ENCODE measurements at regions not wholly inside any gene's neighbourhood (a gene's known extent, or its start where the extent isn't known, plus 50 kb on each side); places are given as distances from the start of the nearest gene placed in this dataset.

DNA sequence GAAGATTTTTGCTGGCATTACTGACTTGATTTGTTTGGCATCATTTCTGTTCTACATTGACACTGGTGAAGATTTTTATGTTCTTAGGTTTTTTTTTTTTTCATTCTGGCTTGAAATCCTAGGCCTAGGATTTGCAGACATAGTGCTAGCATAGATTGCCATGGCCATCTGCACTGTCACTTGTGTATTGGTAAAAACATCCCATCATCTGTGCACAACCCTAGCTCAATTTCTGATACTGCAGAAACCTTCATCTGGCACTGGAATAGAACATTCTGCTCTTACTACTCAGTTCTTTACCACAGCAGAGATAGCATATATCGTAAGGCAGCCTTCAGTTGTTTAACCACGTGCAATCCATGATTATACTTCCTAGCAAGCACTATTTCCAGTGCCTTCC is 111.5 kb upstream of the IL15 start:
- DNase-seq = no peak
- Histone ChIP-seq H3K4me1 (peaks cover 0 to 4% (median 0%) of the 10 kb centered on the region in 4 donors), H3K9me3 (peaks cover 0 to 7% (median 2%) of the 10 kb centered on the region in 4 donors), H3K27ac (no peak overlapping the region), H3K27me3 (no peaks in the 10 kb centered on the region), H3K4me3 (no peak overlapping the region), H3K36me3 (no peaks in the 10 kb centered on the region)
- intact Hi-C loops (cut with DNase I) = no loop called here
- WGBS, 2 donors = 82% methylated on average over 2 of the region's 2 CpGs
- TF ChIP-seq, protein P1, sequence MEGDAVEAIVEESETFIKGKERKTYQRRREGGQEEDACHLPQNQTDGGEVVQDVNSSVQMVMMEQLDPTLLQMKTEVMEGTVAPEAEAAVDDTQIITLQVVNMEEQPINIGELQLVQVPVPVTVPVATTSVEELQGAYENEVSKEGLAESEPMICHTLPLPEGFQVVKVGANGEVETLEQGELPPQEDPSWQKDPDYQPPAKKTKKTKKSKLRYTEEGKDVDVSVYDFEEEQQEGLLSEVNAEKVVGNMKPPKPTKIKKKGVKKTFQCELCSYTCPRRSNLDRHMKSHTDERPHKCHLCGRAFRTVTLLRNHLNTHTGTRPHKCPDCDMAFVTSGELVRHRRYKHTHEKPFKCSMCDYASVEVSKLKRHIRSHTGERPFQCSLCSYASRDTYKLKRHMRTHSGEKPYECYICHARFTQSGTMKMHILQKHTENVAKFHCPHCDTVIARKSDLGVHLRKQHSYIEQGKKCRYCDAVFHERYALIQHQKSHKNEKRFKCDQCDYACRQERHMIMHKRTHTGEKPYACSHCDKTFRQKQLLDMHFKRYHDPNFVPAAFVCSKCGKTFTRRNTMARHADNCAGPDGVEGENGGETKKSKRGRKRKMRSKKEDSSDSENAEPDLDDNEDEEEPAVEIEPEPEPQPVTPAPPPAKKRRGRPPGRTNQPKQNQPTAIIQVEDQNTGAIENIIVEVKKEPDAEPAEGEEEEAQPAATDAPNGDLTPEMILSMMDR (IDR thresholded peaks at IDR 0.05) = no peak

DNA sequence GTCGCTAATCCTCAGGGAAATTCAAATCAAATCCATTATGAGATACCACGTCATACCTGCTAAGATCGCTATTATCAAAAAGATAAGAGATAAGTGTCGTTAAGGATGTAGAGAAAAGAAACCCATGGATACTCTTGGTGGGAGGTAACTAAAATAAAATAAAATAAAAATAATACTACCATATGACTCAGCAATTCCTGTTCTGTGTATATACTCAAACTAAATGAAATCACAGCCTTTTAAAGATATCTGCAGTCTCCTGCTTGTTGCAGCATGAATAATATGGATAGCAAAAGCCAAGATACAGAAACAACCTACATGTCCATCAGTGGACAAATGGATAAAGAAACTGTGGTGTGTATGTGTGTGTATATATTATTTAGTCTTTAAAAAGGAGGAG is 105.8 kb upstream of the IL15 start:
- no peak for DNase-seq
- no peak overlapping the region for H3K27ac ChIP-seq
- H3K36me3 ChIP-seq = no peaks in the 10 kb centered on the region
- TF ChIP-seq, protein P1 (IDR thresholded peaks at IDR 0.05) = no peak
- TF ChIP-seq EP300 (IDR thresholded peaks at IDR 0.05) (no peak), POLR2AphosphoS5 (IDR thresholded peaks at IDR 0.05) (no peak), POLR2A (IDR thresholded peaks at IDR 0.05) (no peak)
- H3K4me1 ChIP-seq = no peaks in the 10 kb centered on the region
- intact Hi-C loops (cut with DNase I) = no loop called here
- H3K9me3 ChIP-seq = peaks cover 0 to 7% (median 3%) of the 10 kb centered on the region in 4 donors
- no peak overlapping the region for H3K4me3 ChIP-seq
- H3K27me3 ChIP-seq = no peaks in the 10 kb centered on the region
- 91 to 96% methylated on average over 4 of the region's 4 CpGs for WGBS, 2 donors

DNA sequence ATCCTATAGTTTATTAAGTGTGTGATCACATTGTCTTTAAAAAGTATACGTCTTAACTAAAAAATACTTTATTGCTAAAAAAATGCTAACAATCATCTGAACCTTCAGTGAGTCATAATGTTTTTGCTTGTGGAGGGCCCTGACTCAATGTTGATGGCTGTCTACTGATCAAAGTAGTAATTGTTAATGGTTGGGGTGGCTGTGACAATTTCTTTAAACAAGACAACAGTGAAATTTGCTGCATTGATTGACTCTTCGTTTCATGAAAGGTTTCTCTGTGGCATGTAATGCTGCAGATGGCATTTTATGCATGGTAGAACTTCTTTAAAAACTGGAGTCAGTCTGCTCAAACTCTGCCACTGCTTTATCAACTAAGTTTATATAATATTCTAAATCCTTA is 101.4 kb upstream of the IL15 start:
- DNase-seq = no peak
- WGBS, 2 donors = 86 to 88% methylated on average over 2 of the region's 2 CpGs
- Histone ChIP-seq H3K4me1 (no peaks in the 10 kb centered on the region), H3K9me3 (peaks cover 0 to 18% (median 3%) of the 10 kb centered on the region in 4 donors), H3K27me3 (no peaks in the 10 kb centered on the region), H3K27ac (no peak overlapping the region), H3K36me3 (no peaks in the 10 kb centered on the region), H3K4me3 (no peak overlapping the region)
- TF ChIP-seq, protein P1 (IDR thresholded peaks at IDR 0.05) = no peak
- TF ChIP-seq POLR2AphosphoS5 (IDR thresholded peaks at IDR 0.05) (no peak), POLR2A (IDR thresholded peaks at IDR 0.05) (no peak), EP300 (IDR thresholded peaks at IDR 0.05) (no peak)
- intact Hi-C loops (cut with DNase I) = no loop called here

DNA sequence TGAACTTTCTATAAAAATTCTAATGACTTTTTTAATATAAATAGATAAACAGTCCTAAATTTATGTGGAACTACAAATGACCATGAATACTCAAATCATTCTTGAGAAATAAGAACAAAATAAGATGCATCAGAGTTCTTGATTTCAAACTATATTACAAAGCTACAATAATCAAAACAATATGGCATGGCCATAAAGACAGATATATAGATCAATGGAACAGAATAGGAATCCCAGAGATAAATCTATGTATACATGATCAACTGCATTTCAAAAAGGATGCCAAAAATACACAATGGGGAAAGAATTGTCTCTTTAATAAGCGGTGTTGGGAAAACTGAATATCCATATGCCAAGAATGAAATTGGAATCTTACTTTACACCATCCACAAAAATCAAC is 98.4 kb upstream of the IL15 start:
- Histone ChIP-seq H3K27me3 (no peaks in the 10 kb centered on the region), H3K36me3 (no peaks in the 10 kb centered on the region), H3K4me3 (no peak overlapping the region), H3K9me3 (peaks cover 0 to 18% (median 3%) of the 10 kb centered on the region in 4 donors), H3K4me1 (peaks cover 0 to 8% (median 0%) of the 10 kb centered on the region in 4 donors), H3K27ac (no peak overlapping the region)
- TF ChIP-seq EP300 (IDR thresholded peaks at IDR 0.05) = no peak
- TF ChIP-seq, protein P1 (IDR thresholded peaks at IDR 0.05) = no peak
- TF ChIP-seq POLR2A (IDR thresholded peaks at IDR 0.05) = no peak
- 99 to 100% methylated on average over 1 of the region's 1 CpG for WGBS, 2 donors
- intact Hi-C loops (cut with DNase I) = no loop called here
- no peak for DNase-seq

DNA sequence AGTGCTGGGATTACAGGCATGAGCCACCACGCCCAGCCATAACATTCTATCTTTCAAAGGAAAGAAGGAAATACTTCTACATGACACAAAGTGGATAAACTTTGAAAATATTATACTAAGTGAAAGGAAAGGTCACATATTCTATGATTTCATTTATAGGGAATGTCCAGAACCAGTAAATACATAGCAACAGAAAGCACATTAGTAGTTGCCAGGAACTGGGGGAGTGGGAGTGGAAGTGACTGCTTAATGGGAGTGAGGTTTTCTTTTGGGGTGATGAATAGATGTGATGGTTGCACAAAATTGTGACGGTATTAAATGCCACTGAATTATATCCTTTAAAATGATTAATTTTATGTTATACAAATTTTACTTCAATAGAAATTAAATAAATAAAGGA is 95.7 kb upstream of the IL15 start:
- intact Hi-C loops (cut with DNase I) = no loop called here
- peaks cover 0 to 8% (median 0%) of the 10 kb centered on the region in 4 donors for H3K4me1 ChIP-seq
- no peak for DNase-seq
- H3K27ac ChIP-seq = no peak overlapping the region
- H3K36me3 ChIP-seq = no peaks in the 10 kb centered on the region
- no peaks in the 10 kb centered on the region for H3K27me3 ChIP-seq
- no peak overlapping the region for H3K4me3 ChIP-seq
- TF ChIP-seq POLR2AphosphoS5 (IDR thresholded peaks at IDR 0.05) (no peak), EP300 (IDR thresholded peaks at IDR 0.05) (no peak), POLR2A (IDR thresholded peaks at IDR 0.05) (no peak)
- TF ChIP-seq, protein P1 (IDR thresholded peaks at IDR 0.05) = no peak
- H3K9me3 ChIP-seq = peaks cover 0 to 15% (median 3%) of the 10 kb centered on the region in 4 donors
- WGBS, 2 donors = 83 to 88% methylated on average over 2 of the region's 2 CpGs
